ENCODE measurements at regions not wholly inside any gene's neighbourhood (a gene's known extent, or its start where the extent isn't known, plus 50 kb on each side); places are given as distances from the start of the nearest gene placed in this dataset.
A peak's percentile ranks its signal among the peaks of the same experiment; 100 is the strongest.

DNA sequence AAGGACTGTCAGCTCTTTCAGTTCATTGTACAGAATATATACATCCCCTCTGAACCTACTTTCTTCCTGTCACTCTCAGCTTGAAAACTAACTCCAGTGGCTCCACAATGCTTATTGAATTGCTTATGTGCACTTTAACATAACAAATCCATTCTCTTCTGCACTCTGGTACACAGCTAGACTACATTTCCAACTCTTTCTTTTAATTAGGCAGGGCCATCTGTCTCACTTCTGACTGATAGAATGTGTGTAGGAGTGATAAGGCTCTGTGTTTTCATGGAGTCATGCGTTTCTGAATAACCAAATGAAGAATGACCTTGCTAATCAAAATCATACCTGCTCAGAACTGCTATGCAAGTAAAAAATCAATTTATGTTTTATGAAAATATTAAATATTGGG, 278.5 kb upstream of the CCDC179 start:
- DNase-seq = no peak
- WGBS, 2 donors = 79 to 84% methylated on average over 1 of the region's 1 CpG

DNA sequence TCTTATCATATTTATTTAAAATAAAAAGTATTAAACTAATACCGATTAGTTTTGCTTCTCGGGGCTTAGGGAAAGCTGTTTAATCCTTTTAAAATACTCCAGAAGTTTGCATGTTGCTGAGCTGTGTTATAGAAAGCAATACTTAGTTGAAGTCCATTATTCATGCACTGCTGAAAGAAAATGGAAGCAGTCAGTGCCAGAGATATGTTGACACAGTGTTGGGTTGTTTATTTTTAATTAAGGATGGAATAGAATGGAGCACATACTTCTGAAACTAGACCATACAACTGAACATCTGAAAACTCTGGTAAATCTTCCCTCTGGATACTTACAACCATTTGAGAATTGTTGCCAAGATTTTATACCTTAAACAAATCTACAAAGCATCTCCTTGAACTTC, 282.7 kb upstream of the CCDC179 start:
- H3K36me3 ChIP-seq (ENCODE audit: control insufficient read depth in 4 of 4, insufficient read depth in 4 of 4, low read length in 4 of 4) = no peaks in the 10 kb centered on the region
- no peak overlapping the region for H3K4me3 ChIP-seq
- H3K9ac ChIP-seq (ENCODE audit: insufficient read depth in 1 of 2, low read length in 2 of 2) = no peak overlapping the region
- WGBS, 2 donors = 71 to 81% methylated on average over 2 of the region's 2 CpGs
- no peak for ATAC-seq (ENCODE audit: insufficient read depth, low FRiP score)
- H3K27ac ChIP-seq (ENCODE audit: low read depth in 1 of 2, low read length in 1 of 2) = no peak overlapping the region
- TF ChIP-seq, protein P1, sequence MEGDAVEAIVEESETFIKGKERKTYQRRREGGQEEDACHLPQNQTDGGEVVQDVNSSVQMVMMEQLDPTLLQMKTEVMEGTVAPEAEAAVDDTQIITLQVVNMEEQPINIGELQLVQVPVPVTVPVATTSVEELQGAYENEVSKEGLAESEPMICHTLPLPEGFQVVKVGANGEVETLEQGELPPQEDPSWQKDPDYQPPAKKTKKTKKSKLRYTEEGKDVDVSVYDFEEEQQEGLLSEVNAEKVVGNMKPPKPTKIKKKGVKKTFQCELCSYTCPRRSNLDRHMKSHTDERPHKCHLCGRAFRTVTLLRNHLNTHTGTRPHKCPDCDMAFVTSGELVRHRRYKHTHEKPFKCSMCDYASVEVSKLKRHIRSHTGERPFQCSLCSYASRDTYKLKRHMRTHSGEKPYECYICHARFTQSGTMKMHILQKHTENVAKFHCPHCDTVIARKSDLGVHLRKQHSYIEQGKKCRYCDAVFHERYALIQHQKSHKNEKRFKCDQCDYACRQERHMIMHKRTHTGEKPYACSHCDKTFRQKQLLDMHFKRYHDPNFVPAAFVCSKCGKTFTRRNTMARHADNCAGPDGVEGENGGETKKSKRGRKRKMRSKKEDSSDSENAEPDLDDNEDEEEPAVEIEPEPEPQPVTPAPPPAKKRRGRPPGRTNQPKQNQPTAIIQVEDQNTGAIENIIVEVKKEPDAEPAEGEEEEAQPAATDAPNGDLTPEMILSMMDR (IDR thresholded peaks at IDR 0.05; ENCODE audit: control extremely low read depth, extremely low read depth) = no peak
- H3K9me3 ChIP-seq (ENCODE audit: control insufficient read depth in 4 of 4, insufficient read depth in 3 of 4, low read length in 3 of 4) = no peaks in the 10 kb centered on the region
- DNase-seq = peak in 1 of 3 donors; percentile 27
- no peaks in the 10 kb centered on the region for H3K4me1 ChIP-seq (ENCODE audit: control insufficient read depth in 5 of 5, insufficient read depth in 5 of 5, low read length in 5 of 5)
- no peaks in the 10 kb centered on the region for H3K27me3 ChIP-seq (ENCODE audit: control insufficient read depth in 3 of 3, insufficient read depth in 3 of 3, low read length in 2 of 3)

More for the DNA sequence above, 278.5 kb upstream of the CCDC179 start:
- no peak overlapping the region for H3K27ac ChIP-seq (ENCODE audit: low read depth in 1 of 2, low read length in 1 of 2)
- no peak for ATAC-seq (ENCODE audit: insufficient read depth, low FRiP score)
- no peak overlapping the region for H3K9ac ChIP-seq (ENCODE audit: insufficient read depth in 1 of 2, low read length in 2 of 2)
- H3K9me3 ChIP-seq (ENCODE audit: control insufficient read depth in 4 of 4, insufficient read depth in 3 of 4, low read length in 3 of 4) = peaks cover 0 to 9% (median under 1%) of the 10 kb centered on the region in 4 donors
- H3K4me3 ChIP-seq = no peak overlapping the region
- no peaks in the 10 kb centered on the region for H3K4me1 ChIP-seq (ENCODE audit: control insufficient read depth in 5 of 5, insufficient read depth in 5 of 5, low read length in 5 of 5)
- no peaks in the 10 kb centered on the region for H3K27me3 ChIP-seq (ENCODE audit: control insufficient read depth in 3 of 3, insufficient read depth in 3 of 3, low read length in 2 of 3)
- H3K36me3 ChIP-seq (ENCODE audit: control insufficient read depth in 4 of 4, insufficient read depth in 4 of 4, low read length in 4 of 4) = no peaks in the 10 kb centered on the region
- TF ChIP-seq, protein P1 (IDR thresholded peaks at IDR 0.05; ENCODE audit: control extremely low read depth, extremely low read depth) = no peak

GRCh38 chr11:23151819-23152218, 291.5 kb upstream of the CCDC179 start:
- H3K4me3 ChIP-seq = no peak overlapping the region
- TF ChIP-seq, protein P1 (IDR thresholded peaks at IDR 0.05; ENCODE audit: control extremely low read depth, extremely low read depth) = no peak
- 91 to 92% methylated on average over 2 of the region's 2 CpGs for WGBS, 2 donors

DNA sequence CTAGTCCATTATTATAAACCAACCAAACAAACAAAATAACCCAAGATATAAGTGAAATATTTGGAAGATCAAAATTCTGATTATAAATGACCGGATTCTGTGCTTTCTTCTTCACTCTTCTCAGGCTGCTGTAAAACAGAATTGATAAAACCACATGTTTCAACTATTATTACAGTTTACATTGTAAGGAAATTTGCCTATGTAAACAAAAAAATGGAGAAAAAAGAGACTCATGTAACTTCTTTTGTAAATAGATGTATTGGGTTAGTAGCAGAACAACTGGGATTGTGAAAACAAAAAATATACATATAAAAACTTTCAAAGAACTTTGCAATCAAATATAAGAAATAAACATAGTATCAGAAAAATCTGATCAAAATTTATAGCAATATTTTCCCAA, 295.2 kb upstream of the CCDC179 start:
- no peaks in the 10 kb centered on the region for H3K27me3 ChIP-seq (ENCODE audit: control insufficient read depth in 3 of 3, insufficient read depth in 3 of 3, low read length in 2 of 3)
- 91 to 92% methylated on average over 1 of the region's 1 CpG for WGBS, 2 donors
- TF ChIP-seq, protein P1 (IDR thresholded peaks at IDR 0.05; ENCODE audit: control extremely low read depth, extremely low read depth) = no peak
- H3K9ac ChIP-seq (ENCODE audit: insufficient read depth in 1 of 2, low read length in 2 of 2) = no peak overlapping the region
- ATAC-seq (ENCODE audit: insufficient read depth, low FRiP score) = no peak
- H3K27ac ChIP-seq (ENCODE audit: low read depth in 1 of 2, low read length in 1 of 2) = no peak overlapping the region
- DNase-seq = no peak
- no peaks in the 10 kb centered on the region for H3K9me3 ChIP-seq (ENCODE audit: control insufficient read depth in 4 of 4, insufficient read depth in 3 of 4, low read length in 3 of 4)
- H3K4me1 ChIP-seq (ENCODE audit: control insufficient read depth in 5 of 5, insufficient read depth in 5 of 5, low read length in 5 of 5) = no peaks in the 10 kb centered on the region
- no peak overlapping the region for H3K4me3 ChIP-seq
- H3K36me3 ChIP-seq (ENCODE audit: control insufficient read depth in 4 of 4, insufficient read depth in 4 of 4, low read length in 4 of 4) = no peaks in the 10 kb centered on the region

More at GRCh38 chr11:23151819-23152218, 291.5 kb upstream of the CCDC179 start:
- no peaks in the 10 kb centered on the region for H3K36me3 ChIP-seq (ENCODE audit: control insufficient read depth in 4 of 4, insufficient read depth in 4 of 4, low read length in 4 of 4)
- H3K27ac ChIP-seq (ENCODE audit: low read depth in 1 of 2, low read length in 1 of 2) = no peak overlapping the region
- H3K4me1 ChIP-seq (ENCODE audit: control insufficient read depth in 5 of 5, insufficient read depth in 5 of 5, low read length in 5 of 5) = no peaks in the 10 kb centered on the region
- DNase-seq (no peak), ATAC-seq (ENCODE audit: insufficient read depth, low FRiP score) (no peak)
- H3K27me3 ChIP-seq (ENCODE audit: control insufficient read depth in 3 of 3, insufficient read depth in 3 of 3, low read length in 2 of 3) = no peaks in the 10 kb centered on the region
- H3K9ac ChIP-seq (ENCODE audit: insufficient read depth in 1 of 2, low read length in 2 of 2) = no peak overlapping the region
- H3K9me3 ChIP-seq (ENCODE audit: control insufficient read depth in 4 of 4, insufficient read depth in 3 of 4, low read length in 3 of 4) = no peaks in the 10 kb centered on the region

All from lung (tissue), 11 donors.